K562 (cell line): ENCODE measurements at regions not wholly inside any gene's neighbourhood (a gene's known extent, or its start where the extent isn't known, plus 50 kb on each side); places are given as distances from the start of the nearest gene placed in this dataset.
"Not testable (repeated sequence)": the region's sequence is repeated elsewhere in the genome, so short reads cannot be mapped to it uniquely, and the experiment has no call there.

Source experiments
- ATAC-seq: fragments of 200-7000 bp; cut with Tn5 transposase; 3 replicates; pipeline ENCODE4 v1.9.1; 2020; ENCODE audit warnings: moderate library complexity
- BruUV-seq: library from RNA; stranded (reverse); fragments of 400-500 nt; replicated peaks from 2 replicates; lab custom pipeline; 2021; lab: Mats Ljungman, UMichigan
- CTCF ChIA-PET: fragments of 300-600 bp; formaldehyde crosslinking; extraction: SDS; loops from one replicate; lab custom pipeline; 2021; ENCODE audit warnings: low intra/inter-chr PET ratio; lab: Yijun Ruan, JAX
- POLR2A ChIA-PET: fragments of 300-600, 350-650 bp; sonication (Branson Sonifier 250); formaldehyde crosslinking; extraction: SDS; loops from one replicate; lab custom pipeline; 2021; ENCODE audit warnings: antibody characterized with exemption, inconsistent platforms; lab: Yijun Ruan, JAX
- DNase-seq, 4 experiments: peaks; one replicate each; pipeline versions ENCODE4 v3.0.0 to v3.0.0-alpha.2; 2011 to 2018; ENCODE audit warnings: low spot score in 3 of 4, mixed read lengths in 3 of 4; ENCODE audit errors: extremely low read depth in 1 of 4
- FAIRE-seq: peaks from 2 replicates; lab custom pipeline; 2011; peaks lifted over from hg19 to GRCh38; lab: Jason Lieb, UNC
- H2AFZ ChIP-seq: 2 replicates; pipeline ENCODE4 v1.6.0; 2011; ENCODE audit warnings: low read depth, low read length, control low read depth, inconsistent platforms
- H3K27ac ChIP-seq: fragments of 200-600 bp; 3 replicates; pipeline ENCODE4 v1.8.0; 2011; ENCODE audit warnings: low read depth, mild to moderate bottlenecking, control low read depth, inconsistent platforms, low read length, moderate library complexity, mixed read lengths; ENCODE audit errors: extremely low read depth
- H3K27me3 ChIP-seq, 2 experiments: fragments of 300-600 bp in 1 of 2; 2 replicates in 1 of 2; 3 replicates in 1 of 2; pipeline versions ENCODE4 v1.6.0 to v1.8.0; 2011; ENCODE audit warnings: inconsistent platforms in 2 of 2, low read length in 2 of 2, mild to moderate bottlenecking in 1 of 2, mixed read lengths in 1 of 2, moderate library complexity in 1 of 2; ENCODE audit not compliant: control insufficient read depth in 2 of 2, insufficient read depth in 2 of 2
- H3K36me3 ChIP-seq: fragments of 300-600 bp; 3 replicates; pipeline ENCODE4 v1.8.0; 2011; ENCODE audit warnings: mild to moderate bottlenecking, low read length, inconsistent platforms; ENCODE audit not compliant: control insufficient read depth, insufficient read depth
- H3K4me1 ChIP-seq, 2 experiments: fragments of 200-600 bp in 1 of 2; replicated peaks in 1 of 2; 2 replicates in 1 of 2; 3 replicates in 1 of 2; pipeline versions ENCODE4 v1.5.1 to v1.8.0; 2011; ENCODE audit warnings: inconsistent platforms in 2 of 2, low read length in 2 of 2, mild to moderate bottlenecking in 1 of 2, mixed read lengths in 1 of 2, moderate library complexity in 1 of 2; ENCODE audit not compliant: control insufficient read depth in 2 of 2, insufficient read depth in 2 of 2
- H3K4me2 ChIP-seq: 2 replicates; pipeline ENCODE4 v1.6.1; 2011; ENCODE audit warnings: low read length, control low read depth, inconsistent platforms, mixed read lengths; ENCODE audit not compliant: insufficient read depth
- H3K4me3 ChIP-seq: fragments of 200-600 bp; sonication (generic), shearing (Covaris generic); 2 replicates; pipeline ENCODE4 v1.5.1; 2016; ENCODE audit warnings: control low read depth, inconsistent platforms
- H3K79me2 ChIP-seq: fragments of 200-600 bp; 3 replicates; pipeline ENCODE4 v1.8.0; 2011; ENCODE audit warnings: low read length, inconsistent platforms; ENCODE audit not compliant: control insufficient read depth, insufficient read depth
- H3K9ac ChIP-seq, 2 experiments: 2 replicates each; pipeline versions ENCODE4 v1.6.0 to v1.6.1; 2011; ENCODE audit warnings: low read depth in 2 of 2, low read length in 2 of 2, control low read depth in 1 of 2, inconsistent platforms in 1 of 2, mild to moderate bottlenecking in 1 of 2, mixed read lengths in 1 of 2; ENCODE audit not compliant: insufficient read depth in 1 of 2
- H3K9me1 ChIP-seq: one replicate; pipeline ENCODE4 v1.6.0; 2011; ENCODE audit warnings: inconsistent platforms, mild to moderate bottlenecking, low read length, moderate library complexity; ENCODE audit not compliant: control insufficient read depth, insufficient read depth
- H3K9me3 ChIP-seq: replicated peaks from 2 replicates; pipeline ENCODE4 v1.5.1; 2011; ENCODE audit warnings: low read depth, low read length, inconsistent platforms; ENCODE audit not compliant: control insufficient read depth, insufficient read depth
- H4K20me1 ChIP-seq: replicated peaks from 2 replicates; pipeline ENCODE4 v1.6.1; 2011; ENCODE audit warnings: low read length, inconsistent platforms, mixed read lengths; ENCODE audit not compliant: control insufficient read depth, insufficient read depth
- CEBPB ChIP-seq: fragments of 450-650 bp; IDR thresholded peaks from 2 replicates; pipeline ENCODE4 v1.6.1; 2016; ENCODE audit warnings: missing genetic modification characterization, missing compliant biosample characterization
- CEBPG ChIP-seq, 3 experiments: fragments of 200-800 bp in 1 of 3; sonication (Bioruptor generic) in 1 of 3; sonication (generic) in 1 of 3; formaldehyde crosslinking in 1 of 3; IDR thresholded peaks in 2 of 3; conservative IDR thresholded peaks in 1 of 3; 2 replicates each; pipeline versions ENCODE4 v1.6.1 to v1.8.0; 2016 to 2022; ENCODE audit warnings: missing compliant biosample characterization in 2 of 3, missing genetic modification characterization in 2 of 3, mild to moderate bottlenecking in 1 of 3, missing genetic modification reagents in 1 of 3
- TRIM24 ChIP-seq, 2 experiments: fragments of 450-650 bp; IDR thresholded peaks; 2 replicates each; pipeline ENCODE4 v1.6.1; 2016
- ZNF24 ChIP-seq: fragments of 450-650 bp; IDR thresholded peaks from 2 replicates; pipeline ENCODE4 v1.6.1; 2016
- WGBS: fragments of 100-300 bp; shearing (Covaris generic); methylation state at CpG from one replicate; pipeline ENCODE4 v1.1.6; 2016; ENCODE audit warnings: low coverage, mixed read lengths; ENCODE audit not compliant: insufficient coverage; ENCODE audit errors: missing lambda C conversion rate; 5-methylcytosine and 5-hydroxymethylcytosine counted together
- in situ Hi-C: fragments of 300-500 bp; cut with MboI; formaldehyde crosslinking; loops from 4 replicates; pipeline ENCODE4 v1.15.0; 2018; ENCODE audit warnings: inconsistent platforms, mixed read lengths
- intact Hi-C: fragments of 100-400 bp; cut with micrococcal nuclease; formaldehyde crosslinking; loops from 2 replicates; pipeline ENCODE4 v1.14.2; 2022
- TF ChIP-seq, protein P1 (sequence below), 2 experiments: fragments of 450-650 bp in 1 of 2; sonication (generic) in 1 of 2; formaldehyde crosslinking in 1 of 2; IDR thresholded peaks in 1 of 2; conservative IDR thresholded peaks in 1 of 2; 2 replicates each; pipeline versions ENCODE4 v1.6.1 to v1.8.1; 2016 to 2023; ENCODE audit warnings: mild to moderate bottlenecking in 2 of 2, moderate library complexity in 2 of 2, inconsistent platforms in 1 of 2, missing genetic modification reagents in 1 of 2

DNA sequence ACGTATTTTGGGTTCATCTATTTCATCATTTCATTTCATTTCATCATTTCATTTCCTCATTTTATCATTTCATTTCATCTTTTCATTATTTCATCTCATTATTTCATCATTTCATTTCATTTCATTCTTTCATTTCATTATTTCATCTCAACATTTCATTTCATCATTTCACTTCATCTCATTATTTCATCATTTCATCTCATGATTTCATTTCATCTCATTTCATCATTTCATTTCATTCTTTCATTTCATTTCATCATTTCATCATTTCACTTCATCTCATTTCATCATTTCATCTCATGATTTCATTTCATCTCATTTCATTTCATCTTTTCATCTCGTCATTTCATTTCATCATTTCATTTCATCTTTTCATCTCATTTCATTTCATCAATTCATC lies 445.1 kb downstream of the ANKRD30B start:
- BruUV-seq; H3K4me1 ChIP-seq; H3K9ac ChIP-seq; H3K4me3 ChIP-seq; CTCF ChIA-PET; H3K27ac ChIP-seq; intact Hi-C loops; DNase-seq; H3K9me3 ChIP-seq; H3K9me1 ChIP-seq; H3K79me2 ChIP-seq; H3K27me3 ChIP-seq; H2AFZ ChIP-seq; H4K20me1 ChIP-seq; TF ChIP-seq CEBPG (CRISPR knock-in tag; IDR thresholded peaks at IDR 0.05): not testable (repeated sequence)
- WGBS = 0% methylated on average over 2 of the region's 2 CpGs
- TF ChIP-seq CEBPB (tag) = peak; percentile 77
- TF ChIP-seq TRIM24 (IDR thresholded peaks at IDR 0.05) = peak; percentile 79 to 95; a peak in 2 of 4 replicates
- TF ChIP-seq CEBPG (tag; conservative IDR thresholded peaks at IDR 0.05 in 1 of 2, IDR thresholded peaks at IDR 0.05 in 1 of 2) = peak in 1 of 2 experiments; percentile 89; a peak in 2 of 4 replicates
- TF ChIP-seq ZNF24 = peak; percentile 50; the same call in 1 of the 2 replicates
- TF ChIP-seq, protein P1, sequence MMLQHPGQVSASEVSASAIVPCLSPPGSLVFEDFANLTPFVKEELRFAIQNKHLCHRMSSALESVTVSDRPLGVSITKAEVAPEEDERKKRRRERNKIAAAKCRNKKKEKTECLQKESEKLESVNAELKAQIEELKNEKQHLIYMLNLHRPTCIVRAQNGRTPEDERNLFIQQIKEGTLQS (IDR thresholded peaks at IDR 0.05) = peak; percentile 27; the same call in 1 of the 2 replicates
- TF ChIP-seq, protein P1 (CRISPR knock-in tag; conservative IDR thresholded peaks at IDR 0.05) = not testable (repeated sequence)
- TF ChIP-seq, all 486 proteins: peak for 5; not testable (repeated sequence) for 481
- H3K4me2 ChIP-seq, ATAC-seq, FAIRE-seq, in situ Hi-C loops, POLR2A ChIA-PET, H3K36me3 ChIP-seq: not testable (repeated sequence)
